OCI-LY1 (cell line): ENCODE measurements at regions not wholly inside any gene's neighbourhood (a gene's known extent, or its start where the extent isn't known, plus 50 kb on each side); places are given as distances from the start of the nearest gene placed in this dataset.

Source experiments
- H2AFZ ChIP-seq: fragments of 200-600 bp; sonication (generic), shearing (Covaris generic); 2 replicates; pipeline ENCODE4 v1.6.0; 2014; ENCODE audit warnings: antibody characterized with exemption, mild to moderate bottlenecking, low read length
- H3F3A ChIP-seq: fragments of 200-600 bp; sonication (generic), shearing (Covaris generic); 2 replicates; pipeline ENCODE4 v1.6.0; 2014; ENCODE audit warnings: mild to moderate bottlenecking, antibody characterized with exemption, low read length, moderate library complexity; ENCODE audit not compliant: insufficient read depth
- H3K27ac ChIP-seq: fragments of 200-600 bp; sonication (generic); 2 replicates; pipeline ENCODE4 v1.5.1; 2014; ENCODE audit warnings: low read length, mixed run types, mild to moderate bottlenecking, low read depth; ENCODE audit not compliant: poor library complexity, severe bottlenecking
- H3K27me3 ChIP-seq: fragments of 200-600 bp; sonication (generic); 2 replicates; pipeline ENCODE4 v1.6.0; 2014; ENCODE audit warnings: antibody characterized with exemption, mild to moderate bottlenecking, low read length, moderate library complexity; ENCODE audit not compliant: insufficient read depth
- H3K36me3 ChIP-seq: fragments of 200-600 bp; sonication (generic); 2 replicates; pipeline ENCODE4 v1.6.1; 2014; ENCODE audit warnings: mild to moderate bottlenecking, antibody characterized with exemption, low read length, moderate library complexity, mixed read lengths; ENCODE audit not compliant: insufficient read depth
- H3K4me1 ChIP-seq: fragments of 200-600 bp; sonication (generic); 2 replicates; pipeline ENCODE4 v1.5.1; 2014; ENCODE audit warnings: mild to moderate bottlenecking, low read length, moderate library complexity; ENCODE audit not compliant: insufficient read depth, severe bottlenecking
- H3K4me2 ChIP-seq: fragments of 200-600 bp; sonication (generic), shearing (Covaris generic); 2 replicates; pipeline ENCODE4 v1.6.1; 2014; ENCODE audit warnings: low read length
- H3K4me3 ChIP-seq: fragments of 200-600 bp; sonication (generic); 2 replicates; pipeline ENCODE4 v1.5.1; 2014; ENCODE audit warnings: low read length, low read depth, mild to moderate bottlenecking, mixed read lengths; ENCODE audit not compliant: poor library complexity, severe bottlenecking
- H3K79me2 ChIP-seq: fragments of 200-600 bp; shearing (Covaris generic); 2 replicates; pipeline ENCODE4 v1.6.1; 2016; ENCODE audit warnings: mixed run types, low read length, mixed read lengths; ENCODE audit not compliant: insufficient read depth
- H3K9ac ChIP-seq: fragments of 200-600 bp; sonication (generic), shearing (Covaris generic); 2 replicates; pipeline ENCODE4 v1.6.1; 2014; ENCODE audit warnings: mild to moderate bottlenecking, low read length, mixed read lengths
- H3K9me2 ChIP-seq: fragments of 200-600 bp; sonication (generic), shearing (Covaris generic); 2 replicates; pipeline ENCODE4 v1.6.1; 2014; ENCODE audit warnings: low read depth, mild to moderate bottlenecking, low read length, mixed read lengths
- H3K9me3 ChIP-seq: fragments of 200-600 bp; shearing (Covaris generic); 2 replicates; pipeline ENCODE4 v1.6.1; 2014; ENCODE audit warnings: low read length, mixed read lengths
- H4K20me1 ChIP-seq: fragments of 200-600 bp; sonication (generic), shearing (Covaris generic); 2 replicates; pipeline ENCODE4 v1.6.0; 2016; ENCODE audit warnings: mild to moderate bottlenecking, low read length; ENCODE audit not compliant: insufficient read depth
- EZH2 ChIP-seq: fragments of 200-600 bp; sonication (generic), shearing (Covaris generic); IDR thresholded peaks from 2 replicates; pipeline ENCODE4 v1.8.0; 2017; ENCODE audit warnings: borderline replicate concordance, mixed run types, mild to moderate bottlenecking, antibody characterized with exemption, low read length, moderate library complexity, mixed read lengths
- TF ChIP-seq, protein P1 (sequence below): fragments of 200-600 bp; sonication (generic), shearing (Covaris generic); IDR thresholded peaks from 2 replicates; pipeline ENCODE4 v1.5.1; 2017; ENCODE audit warnings: mild to moderate bottlenecking, antibody characterized with exemption, low read length, moderate library complexity, mixed read lengths

DNA sequence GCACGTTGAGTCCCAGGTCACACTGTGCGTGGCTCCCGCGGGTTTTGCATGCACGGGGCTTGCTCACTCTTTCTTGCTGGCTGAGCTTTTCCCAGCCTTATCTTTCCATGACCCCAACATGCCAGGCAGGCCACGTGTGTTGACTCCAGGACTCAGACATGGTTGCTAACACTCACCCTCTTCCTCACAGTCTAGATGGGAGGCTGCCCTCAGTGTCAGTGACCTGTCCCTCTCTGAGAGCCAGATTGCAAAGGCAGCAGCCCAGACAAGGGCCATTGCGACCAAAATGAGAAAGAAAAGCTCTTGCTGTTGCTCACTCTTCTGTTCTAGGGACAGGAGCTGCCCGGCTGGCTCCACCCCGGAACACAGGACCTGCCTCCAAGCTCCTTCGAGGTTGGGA is 113.7 kb downstream of the TMEM18 start:
- H3F3A ChIP-seq, result no peaks in the 10 kb centered on the region
- no peak overlapping the region for H3K9ac ChIP-seq
- H3K9me2 ChIP-seq, result no peaks in the 10 kb centered on the region
- H3K79me2 ChIP-seq, result no peaks in the 10 kb centered on the region
- H3K4me3 ChIP-seq, result no peak overlapping the region
- no peak overlapping the region for H2AFZ ChIP-seq
- H3K36me3 ChIP-seq, result no peaks in the 10 kb centered on the region
- H4K20me1 ChIP-seq, result no peaks in the 10 kb centered on the region
- H3K9me3 ChIP-seq, result no peaks in the 10 kb centered on the region
- H3K27ac ChIP-seq, result no peak overlapping the region
- H3K4me1 ChIP-seq, result no peaks in the 10 kb centered on the region
- H3K4me2 ChIP-seq, result no peak overlapping the region
- TF ChIP-seq, protein P1, sequence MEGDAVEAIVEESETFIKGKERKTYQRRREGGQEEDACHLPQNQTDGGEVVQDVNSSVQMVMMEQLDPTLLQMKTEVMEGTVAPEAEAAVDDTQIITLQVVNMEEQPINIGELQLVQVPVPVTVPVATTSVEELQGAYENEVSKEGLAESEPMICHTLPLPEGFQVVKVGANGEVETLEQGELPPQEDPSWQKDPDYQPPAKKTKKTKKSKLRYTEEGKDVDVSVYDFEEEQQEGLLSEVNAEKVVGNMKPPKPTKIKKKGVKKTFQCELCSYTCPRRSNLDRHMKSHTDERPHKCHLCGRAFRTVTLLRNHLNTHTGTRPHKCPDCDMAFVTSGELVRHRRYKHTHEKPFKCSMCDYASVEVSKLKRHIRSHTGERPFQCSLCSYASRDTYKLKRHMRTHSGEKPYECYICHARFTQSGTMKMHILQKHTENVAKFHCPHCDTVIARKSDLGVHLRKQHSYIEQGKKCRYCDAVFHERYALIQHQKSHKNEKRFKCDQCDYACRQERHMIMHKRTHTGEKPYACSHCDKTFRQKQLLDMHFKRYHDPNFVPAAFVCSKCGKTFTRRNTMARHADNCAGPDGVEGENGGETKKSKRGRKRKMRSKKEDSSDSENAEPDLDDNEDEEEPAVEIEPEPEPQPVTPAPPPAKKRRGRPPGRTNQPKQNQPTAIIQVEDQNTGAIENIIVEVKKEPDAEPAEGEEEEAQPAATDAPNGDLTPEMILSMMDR, result no peak
- no peak for TF ChIP-seq EZH2
- 0 out of 2 replicates have a peak, but pooled peaks cover 4% of the 10 kb centered on the region for H3K27me3 ChIP-seq

DNA sequence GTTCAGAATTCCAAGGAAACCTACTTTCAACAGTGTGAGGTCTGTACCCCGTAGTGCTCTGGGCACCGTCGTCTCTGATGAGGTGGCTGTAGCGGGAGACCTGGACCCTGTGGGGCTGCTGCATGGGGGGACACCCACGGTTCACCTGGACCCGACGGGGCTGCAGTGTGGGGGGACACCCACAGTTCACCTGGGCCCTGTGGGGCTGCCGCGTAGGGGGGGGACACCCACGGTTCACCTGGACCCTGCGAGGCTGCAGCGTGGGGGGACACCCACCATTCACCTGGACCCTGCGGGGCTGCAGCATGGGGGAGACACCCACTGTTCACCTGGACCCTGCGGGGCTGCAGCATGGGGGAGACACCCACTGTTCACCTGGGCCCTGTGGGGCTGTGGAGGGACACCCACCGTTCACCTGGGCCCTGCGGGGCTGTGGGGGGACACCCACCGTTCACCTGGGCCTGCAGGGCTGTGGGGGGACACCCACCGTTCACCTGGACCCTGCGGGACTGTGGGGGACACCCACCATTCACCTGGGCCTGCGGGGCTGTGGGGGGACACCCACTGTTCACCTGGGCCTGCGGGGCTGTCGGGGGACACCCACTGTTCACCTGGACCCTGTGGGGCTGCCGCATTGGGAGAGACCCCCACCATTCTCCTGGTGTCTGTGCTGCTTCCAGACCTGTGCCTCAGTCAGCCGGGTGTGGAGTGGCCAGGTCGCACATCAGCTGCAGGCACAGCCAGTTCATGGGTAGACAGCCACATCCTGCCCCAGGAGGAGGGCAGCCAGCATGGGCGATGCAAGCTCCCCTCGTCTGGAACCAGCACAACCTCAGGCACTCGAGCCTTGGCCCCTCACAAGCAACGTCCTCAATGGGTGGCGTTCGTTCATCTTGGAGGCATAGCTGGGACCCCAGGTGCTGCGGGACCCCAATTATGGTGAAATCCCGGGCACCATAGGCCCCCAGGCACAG is 114.5 kb downstream of the TMEM18 start:
- no peaks in the 10 kb centered on the region for H3K4me1 ChIP-seq
- TF ChIP-seq EZH2, result no peak
- TF ChIP-seq, protein P1, result no peak
- no peaks in the 10 kb centered on the region for H3F3A ChIP-seq
- H3K4me3 ChIP-seq, result no peak overlapping the region
- H3K9ac ChIP-seq, result no peak overlapping the region
- no peaks in the 10 kb centered on the region for H3K79me2 ChIP-seq
- no peaks in the 10 kb centered on the region for H4K20me1 ChIP-seq
- H3K9me2 ChIP-seq, result no peaks in the 10 kb centered on the region
- H3K27me3 ChIP-seq, result no peaks in the 10 kb centered on the region
- no peak overlapping the region for H3K27ac ChIP-seq
- H3K9me3 ChIP-seq, result no peaks in the 10 kb centered on the region
- no peak overlapping the region for H2AFZ ChIP-seq
- no peaks in the 10 kb centered on the region for H3K36me3 ChIP-seq
- no peak overlapping the region for H3K4me2 ChIP-seq

DNA sequence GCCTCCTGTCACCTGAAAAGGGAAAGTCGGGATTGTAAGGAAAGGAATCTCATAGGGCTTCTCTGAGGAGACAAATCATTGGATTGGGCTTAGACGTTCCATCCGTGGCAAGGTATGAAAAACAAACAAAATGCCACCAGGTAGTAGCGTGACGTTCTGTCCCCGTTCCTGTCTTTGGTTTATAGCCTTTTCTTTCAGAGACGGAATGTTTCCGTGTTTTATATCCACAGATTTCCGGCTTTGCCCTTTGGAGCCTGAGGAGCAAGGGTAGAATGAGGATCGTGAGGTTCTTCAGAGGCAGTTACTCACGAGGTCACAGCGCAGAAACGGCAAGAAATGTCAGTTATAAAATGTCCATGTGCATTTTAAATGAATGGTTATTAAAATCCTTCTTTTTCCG is 118.3 kb downstream of the TMEM18 start:
- Histone ChIP-seq H3K9me3 (no peaks in the 10 kb centered on the region), H3K79me2 (no peaks in the 10 kb centered on the region)
- no peak for TF ChIP-seq EZH2
- TF ChIP-seq, protein P1, result no peak

More for the DNA sequence above, 118.3 kb downstream of the TMEM18 start:
- H3K4me1 ChIP-seq, result no peaks in the 10 kb centered on the region
- H3K36me3 ChIP-seq, result no peaks in the 10 kb centered on the region
- no peaks in the 10 kb centered on the region for H3K27me3 ChIP-seq
- no peak overlapping the region for H3K9ac ChIP-seq
- H4K20me1 ChIP-seq, result no peaks in the 10 kb centered on the region
- H3K4me3 ChIP-seq, result no peak overlapping the region
- no peaks in the 10 kb centered on the region for H3F3A ChIP-seq
- H2AFZ ChIP-seq, result no peak overlapping the region
- H3K4me2 ChIP-seq, result no peak overlapping the region
- no peaks in the 10 kb centered on the region for H3K9me2 ChIP-seq
- H3K27ac ChIP-seq, result no peak overlapping the region
